ENCODE measurements at regions not wholly inside any gene's neighbourhood (a gene's known extent, or its start where the extent isn't known, plus 50 kb on each side); places are given as distances from the start of the nearest gene placed in this dataset.
"Not testable (repeated sequence)": the region's sequence is repeated elsewhere in the genome, so short reads cannot be mapped to it uniquely, and the experiment has no call there.

GRCh38 chr18:66874812-66875474 is 271.1 kb upstream of the CDH19 start:
- no peak for DNase-seq

- DNase-seq = no peak
These were observed 270.5 kb upstream of the CDH19 start for GRCh38 chr18:66874375-66874774.

DNA sequence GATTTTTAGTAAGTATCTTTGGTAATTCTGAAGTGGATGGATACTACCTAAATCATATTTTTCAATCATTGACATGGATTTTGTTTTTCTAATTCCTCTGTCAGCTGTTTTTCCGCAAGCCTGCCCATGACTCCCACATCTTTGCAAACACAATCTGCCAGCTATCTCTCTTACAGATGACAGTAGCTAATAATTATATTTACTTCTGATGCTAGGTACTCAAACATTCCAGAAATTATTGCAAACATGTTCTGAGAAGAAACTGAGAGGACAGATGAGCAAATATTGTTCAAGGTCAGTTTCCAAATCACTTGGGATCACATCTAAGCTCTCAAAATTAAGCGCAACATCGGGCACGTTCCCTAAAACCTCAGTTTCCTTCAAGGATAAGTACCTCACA is 270.0 kb upstream of the CDH19 start:
- no peak for DNase-seq

- DNase-seq = no peak
These were observed 268.4 kb upstream of the CDH19 start for GRCh38 chr18:66872277-66872676.

GRCh38 chr18:66867653-66868052 is 263.8 kb upstream of the CDH19 start:
- no peak for DNase-seq

DNA sequence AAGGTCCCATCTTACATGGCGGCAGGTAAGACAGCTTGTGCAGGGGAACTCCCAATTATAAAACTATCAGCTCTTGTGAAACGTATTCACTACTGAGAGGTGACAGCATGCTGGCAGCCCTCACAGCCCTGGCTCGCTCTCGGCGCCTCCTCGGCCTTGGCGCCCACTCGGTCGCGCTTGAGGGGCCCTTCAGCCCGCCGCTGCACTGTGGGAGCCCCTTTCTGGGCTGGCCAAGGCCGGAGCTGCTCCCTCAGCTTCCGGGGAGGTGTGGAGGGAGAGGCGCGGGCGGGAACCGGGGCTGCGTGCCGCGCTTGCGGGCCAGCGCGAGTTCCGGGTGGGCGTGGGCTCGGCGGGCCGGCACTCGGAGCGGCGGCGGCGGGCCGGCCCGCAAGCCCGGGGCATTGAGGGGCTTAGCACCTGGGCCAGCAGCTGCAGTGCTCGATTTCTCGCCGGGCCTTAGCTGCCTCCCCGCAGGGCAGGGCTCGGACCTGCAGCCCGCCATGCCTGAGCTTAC is 262.6 kb upstream of the CDH19 start:
- DNase-seq = not testable (repeated sequence)

DNA sequence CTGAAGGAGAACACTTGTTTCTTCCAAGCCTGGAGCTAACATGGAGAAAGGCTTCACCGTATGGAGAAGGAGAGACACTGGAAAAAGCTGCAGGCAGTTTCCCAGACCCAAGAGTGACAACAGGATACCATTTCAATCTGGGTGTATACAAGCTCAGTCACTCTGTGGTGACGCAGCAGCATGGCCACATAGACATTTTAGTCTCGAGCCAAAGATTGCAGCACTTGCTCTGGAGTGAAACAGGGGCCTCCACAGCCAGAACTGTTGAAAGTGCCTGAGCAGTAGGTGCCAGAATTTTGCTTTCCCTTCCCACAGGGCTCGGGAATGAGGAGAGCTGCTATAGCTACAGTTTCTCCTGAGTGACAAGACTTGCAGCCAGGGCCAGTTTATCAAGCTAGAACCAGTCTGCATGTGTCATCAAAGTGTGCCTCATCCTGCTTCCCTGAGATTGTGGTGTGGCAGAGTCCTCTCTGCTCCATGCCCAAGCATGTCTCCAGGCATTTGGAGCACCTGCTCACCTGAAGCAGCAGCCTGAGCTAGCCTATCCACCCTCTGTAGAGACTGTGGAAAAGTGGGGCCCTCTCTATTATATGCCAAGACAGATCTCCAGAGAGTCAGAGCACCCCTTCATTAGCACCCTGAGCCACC is 234.6 kb upstream of the CDH19 start:
- DNase-seq = no peak

DNA sequence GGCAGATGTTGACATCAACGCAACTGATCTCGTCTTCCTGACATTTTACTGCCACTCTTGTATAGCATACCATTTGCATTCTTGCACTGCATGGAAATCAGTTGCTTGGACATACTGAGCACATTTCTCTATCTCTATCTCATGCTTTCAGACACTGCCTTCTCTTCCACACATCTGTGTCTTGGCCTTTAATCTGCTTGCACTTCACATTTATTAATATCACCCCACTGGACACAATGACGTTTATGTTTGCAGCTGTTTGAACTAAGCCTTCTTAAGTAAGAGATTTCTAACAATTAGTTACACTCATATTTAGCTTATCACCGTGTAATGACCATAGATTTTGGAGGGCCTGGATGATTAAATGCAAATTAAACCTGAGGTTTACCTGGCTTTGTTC is 229.8 kb upstream of the CDH19 start:
- no peak for DNase-seq

GRCh38 chr18:66826211-66826610 is 222.3 kb upstream of the CDH19 start:
- DNase-seq = no peak

- no peak for DNase-seq
These were observed 221.5 kb upstream of the CDH19 start for GRCh38 chr18:66825347-66825746.

GRCh38 chr18:66819235-66819634 is 215.3 kb upstream of the CDH19 start:
- no peak for DNase-seq

- no peak for DNase-seq
These were observed 209.2 kb upstream of the CDH19 start for GRCh38 chr18:66813138-66813537.

DNA sequence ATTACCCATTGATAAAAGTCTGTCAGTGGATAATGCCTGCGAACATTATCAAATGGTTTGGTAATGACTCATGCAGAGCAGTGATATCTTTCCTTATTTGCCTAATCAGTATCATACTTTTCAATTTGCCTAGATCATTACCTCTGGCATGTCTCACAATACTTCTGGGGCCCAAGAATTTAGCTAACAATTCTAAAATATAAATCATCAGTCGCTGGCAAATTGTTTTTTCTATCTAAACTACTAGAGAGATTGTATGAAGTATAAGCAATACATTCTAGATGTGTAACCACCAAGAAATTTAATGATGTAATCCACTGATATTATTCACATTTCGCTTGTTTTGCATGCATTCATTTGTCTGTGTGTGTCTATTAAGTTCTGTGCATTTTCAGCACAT is 191.2 kb upstream of the CDH19 start:
- no peak for DNase-seq

DNA sequence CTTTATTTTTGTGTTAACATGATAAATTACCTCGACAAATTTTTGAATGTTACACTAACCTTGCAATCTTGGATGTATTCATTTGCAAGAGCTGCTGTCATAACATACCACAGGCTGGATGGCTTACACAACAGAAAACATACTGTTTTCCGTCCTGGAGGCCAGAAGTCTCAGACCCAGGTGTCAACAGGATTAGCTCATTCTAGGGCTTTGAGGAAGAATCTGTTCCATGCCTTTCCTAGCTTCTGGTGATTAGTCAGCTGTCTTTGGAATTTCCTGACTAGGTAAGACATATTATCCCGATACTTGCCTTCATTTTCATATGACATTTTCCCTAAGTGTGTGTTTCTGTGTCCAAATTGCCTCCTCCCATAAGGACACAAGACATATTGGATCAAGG is 188.6 kb upstream of the CDH19 start:
- no peak for DNase-seq

GRCh38 chr18:66780609-66781008 is 176.7 kb upstream of the CDH19 start:
- DNase-seq = no peak

DNA sequence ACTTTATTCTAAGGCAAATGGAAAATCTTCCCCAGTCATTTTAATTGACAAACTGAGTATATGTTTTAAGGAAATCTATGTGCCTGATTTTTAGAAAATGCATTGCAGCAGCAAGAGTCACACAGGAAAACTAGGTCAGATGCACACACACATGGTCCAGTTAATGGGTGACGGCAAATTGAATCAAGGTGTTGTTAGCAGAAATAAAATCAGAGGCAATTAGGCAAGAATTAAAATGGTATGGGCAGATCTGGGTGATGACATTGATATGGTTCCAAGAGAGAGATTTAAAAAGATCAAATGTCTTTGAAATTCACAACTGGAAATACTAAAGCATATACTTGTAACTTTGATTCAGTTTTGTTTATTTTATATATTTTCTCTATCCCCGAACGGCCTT is 174.2 kb upstream of the CDH19 start:
- no peak for DNase-seq

DNA sequence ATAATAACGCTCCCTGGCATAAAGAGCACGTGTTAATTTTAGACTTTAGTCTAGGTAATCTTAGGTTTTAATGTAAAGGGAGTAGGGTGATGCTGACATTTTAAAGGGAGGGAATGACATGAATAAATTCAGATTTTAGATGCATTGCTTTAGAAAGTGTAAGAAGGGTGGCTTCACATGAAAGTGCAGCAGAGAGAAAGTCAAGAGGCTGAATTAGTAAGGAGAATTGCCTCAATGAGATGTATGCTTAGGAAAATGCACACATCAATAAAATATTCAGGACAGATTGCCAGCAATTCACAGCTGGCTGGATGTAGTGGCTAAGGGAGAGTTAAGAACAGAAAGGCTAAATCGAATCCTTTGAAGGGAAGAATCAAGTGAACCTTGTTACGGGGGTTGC is 165.5 kb upstream of the CDH19 start:
- DNase-seq = no peak

GRCh38 chr18:66764230-66764629 is 160.3 kb upstream of the CDH19 start:
- DNase-seq = peak in 15 of 56 donors; percentile 1 to 47 (median 19)

GRCh38 chr18:66761166-66761565 is 157.3 kb upstream of the CDH19 start:
- DNase-seq = no peak

- no peak for DNase-seq
These were observed 156.7 kb upstream of the CDH19 start for GRCh38 chr18:66760559-66760958.

DNA sequence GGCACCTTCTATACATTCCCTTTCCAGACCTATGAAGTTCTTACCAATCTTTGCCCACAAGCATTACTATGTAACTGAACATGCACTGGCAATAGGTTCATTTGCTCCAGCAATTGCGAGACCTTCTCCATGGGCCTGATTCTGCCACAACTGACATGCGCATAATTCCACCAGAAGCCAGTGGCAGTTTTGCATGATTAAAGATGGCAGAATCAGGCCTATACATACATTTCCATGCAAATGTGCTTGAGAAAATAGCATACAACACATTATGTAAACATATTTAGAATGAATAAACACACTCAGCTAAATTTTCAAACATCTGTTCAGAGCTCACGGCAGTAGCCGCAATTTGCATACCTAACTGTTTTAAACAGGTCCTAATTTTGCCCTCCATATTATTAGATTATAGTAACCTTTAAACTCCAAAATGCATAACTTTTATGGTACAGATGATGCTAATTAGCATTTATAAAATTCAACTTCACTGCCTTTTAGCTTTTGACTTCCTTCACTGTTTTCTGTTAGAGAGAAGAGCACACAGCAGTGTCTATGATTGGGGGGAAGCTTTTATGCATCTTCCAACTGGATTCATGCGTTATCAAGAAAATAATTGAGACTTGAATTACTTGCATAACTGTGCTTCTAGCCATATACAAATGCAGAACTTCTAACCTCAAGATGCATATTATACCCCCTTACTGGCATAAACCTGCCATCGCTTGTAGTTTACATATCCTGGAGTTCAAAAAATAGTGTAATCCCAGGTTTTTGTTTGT is 155.3 kb upstream of the CDH19 start:
- DNase-seq = no peak

DNA sequence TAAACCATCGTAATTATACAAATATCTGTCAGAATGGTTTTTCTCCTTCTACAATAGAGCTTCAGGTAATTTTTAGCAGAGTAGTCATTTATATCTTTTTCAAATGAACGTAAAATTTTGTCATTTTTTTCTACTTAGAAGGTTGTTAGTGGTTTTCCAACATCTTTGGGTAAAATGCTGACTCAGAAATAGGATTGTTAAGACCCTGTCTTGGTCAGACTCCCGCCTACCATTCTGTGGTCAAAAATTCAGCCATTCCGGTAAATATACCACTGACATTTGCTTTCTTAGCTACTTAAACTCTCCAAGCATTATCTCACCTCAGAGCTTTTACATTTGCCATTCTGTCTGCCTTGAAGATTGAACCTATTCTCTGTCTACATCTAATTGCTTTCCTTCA is 154.1 kb upstream of the CDH19 start:
- DNase-seq = no peak

DNA sequence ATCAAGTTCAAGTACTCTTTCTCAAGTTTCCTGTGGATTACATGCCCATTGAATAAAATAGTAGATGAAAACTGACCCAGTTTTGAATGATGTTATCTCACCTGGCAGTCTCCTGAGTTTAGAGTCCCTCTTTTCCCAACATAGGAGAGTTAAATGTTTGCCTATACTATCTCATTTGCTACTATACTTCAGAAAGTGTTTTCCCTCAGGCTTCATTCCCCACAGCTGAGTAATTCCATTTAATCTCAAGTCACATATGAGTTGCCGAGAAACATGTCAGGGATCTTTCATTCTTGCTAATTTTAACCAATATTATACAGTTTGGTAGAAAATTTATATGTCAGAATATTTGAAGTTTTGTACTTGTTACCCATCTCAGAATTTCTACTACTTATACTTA is 150.4 kb upstream of the CDH19 start:
- no peak for DNase-seq
